ENCODE measurements at regions not wholly inside any gene's neighbourhood (a gene's known extent, or its start where the extent isn't known, plus 50 kb on each side); places are given as distances from the start of the nearest gene placed in this dataset.
"Not testable (repeated sequence)": the region's sequence is repeated elsewhere in the genome, so short reads cannot be mapped to it uniquely, and the experiment has no call there.

DNA sequence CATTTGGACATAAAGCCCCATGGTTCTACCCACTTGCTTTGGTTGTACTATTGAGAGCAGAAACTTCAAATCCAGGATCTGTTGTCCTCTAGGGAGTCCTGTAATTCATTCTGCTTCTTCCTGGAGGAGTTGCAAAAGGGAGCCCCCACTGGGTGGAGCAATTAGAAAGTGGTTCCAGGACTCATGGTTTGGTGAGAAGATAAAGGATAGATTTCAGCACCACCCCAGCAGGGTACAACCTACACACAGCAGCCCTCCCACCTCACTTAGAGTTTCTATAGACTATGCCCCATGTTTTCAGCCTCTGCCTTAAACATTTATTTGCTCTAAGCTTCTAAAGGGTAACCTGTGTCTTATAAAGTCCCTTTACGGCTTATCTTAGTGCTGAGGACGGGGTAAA lies 112.6 kb upstream of the ARRDC3 start:
- no peak for DNase-seq

DNA sequence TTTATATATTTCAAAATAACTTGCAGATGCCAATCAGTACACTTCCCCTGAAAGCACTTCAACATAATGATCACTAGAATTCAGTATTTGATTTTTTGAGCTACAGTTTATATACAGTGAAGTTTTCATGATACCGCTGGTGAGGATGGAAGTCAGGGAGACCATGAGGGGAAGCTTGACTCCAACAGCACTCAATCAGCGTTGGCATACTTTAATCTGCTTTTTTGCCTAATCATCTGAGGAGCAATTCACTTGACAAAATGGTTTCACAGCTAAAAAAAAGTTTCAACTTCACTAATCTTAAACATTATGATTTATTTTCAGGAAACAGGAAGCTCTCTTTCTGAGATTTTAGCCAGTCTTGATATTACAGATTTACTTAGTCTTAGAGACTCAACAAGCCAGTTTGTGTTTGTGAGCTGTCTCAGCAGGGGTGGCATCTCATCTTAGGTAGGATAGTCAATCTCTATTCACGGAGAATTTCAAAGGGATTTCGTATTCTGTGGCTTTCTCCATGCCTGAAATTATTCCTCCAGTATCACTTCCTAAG lies 111.4 kb upstream of the ARRDC3 start:
- DNase-seq: no peak

DNA sequence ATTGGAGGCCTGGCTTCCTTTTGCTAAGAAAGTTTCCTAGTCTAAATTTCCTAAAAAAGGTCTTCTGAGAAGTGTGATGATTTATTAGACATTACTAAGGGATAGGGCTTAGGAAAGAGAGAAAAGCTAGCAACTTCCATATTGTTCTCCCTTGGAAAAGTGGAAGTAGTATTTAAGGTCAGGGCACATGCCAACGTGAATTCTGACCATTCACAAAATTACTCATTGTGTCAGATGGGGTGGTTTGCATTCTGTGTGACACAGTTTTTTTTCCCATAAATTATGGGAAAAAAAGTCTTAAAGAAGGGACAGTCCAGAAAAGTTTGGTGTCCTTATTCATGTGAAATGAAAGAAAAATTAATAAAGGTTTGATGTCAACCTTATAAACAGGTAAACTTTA lies 110.0 kb upstream of the ARRDC3 start:
- no peak for DNase-seq

DNA sequence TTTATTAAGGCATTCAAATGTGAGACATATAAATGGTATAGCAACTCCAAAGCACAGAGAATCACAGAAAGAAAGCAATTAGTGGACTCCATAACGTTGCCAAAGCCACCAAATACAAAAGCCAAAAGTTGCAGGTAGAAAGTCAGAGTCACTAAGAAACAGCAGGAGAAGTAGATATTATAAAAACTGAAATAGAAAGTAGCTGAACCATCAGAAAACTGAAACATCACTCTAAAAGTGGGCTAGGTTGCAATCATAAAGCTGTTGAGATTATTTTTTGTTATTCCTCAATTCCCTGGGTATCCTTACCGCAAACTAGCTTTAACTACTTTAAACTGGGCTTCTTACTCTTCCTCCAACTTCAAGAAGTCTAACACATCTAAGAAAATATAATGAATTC lies 108.1 kb upstream of the ARRDC3 start:
- no peak for DNase-seq

DNA sequence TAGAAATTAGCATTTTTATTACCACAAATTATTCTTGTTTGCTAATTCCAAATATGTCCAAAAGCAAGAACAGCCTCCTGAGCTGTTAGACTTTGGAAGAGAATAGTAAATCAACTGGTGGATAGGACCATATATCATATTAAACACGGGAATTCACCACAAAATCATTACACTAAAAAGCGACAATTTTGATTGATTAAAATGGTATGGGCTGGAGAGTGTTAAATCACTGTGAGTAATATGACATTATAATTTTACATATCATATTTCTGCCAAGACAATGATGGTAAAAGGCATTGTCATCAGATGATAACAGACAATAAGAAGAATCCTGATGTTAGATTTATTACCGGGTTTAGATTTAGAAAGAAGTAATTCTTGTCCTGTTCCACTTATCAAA lies 107.2 kb upstream of the ARRDC3 start:
- no peak for DNase-seq

DNA sequence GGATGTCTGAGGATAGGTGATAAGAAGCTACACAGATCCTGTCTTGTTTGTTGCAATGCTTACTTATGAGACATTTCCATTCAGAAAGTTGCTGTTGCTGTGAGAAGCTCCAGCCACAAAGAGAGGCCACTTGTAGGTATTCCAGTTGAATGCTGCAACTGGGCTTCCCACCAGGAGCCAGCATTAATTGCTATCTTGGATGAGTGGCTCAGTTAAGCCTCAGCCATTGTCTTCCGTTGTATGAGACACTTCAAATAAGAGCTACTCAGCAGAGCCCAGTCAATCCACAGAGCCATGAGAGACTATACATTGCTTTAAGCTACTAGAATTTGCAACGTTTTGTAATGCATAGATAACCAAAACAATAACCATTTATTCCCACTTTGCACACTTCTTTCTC lies 104.3 kb upstream of the ARRDC3 start:
- no peak for DNase-seq

DNA sequence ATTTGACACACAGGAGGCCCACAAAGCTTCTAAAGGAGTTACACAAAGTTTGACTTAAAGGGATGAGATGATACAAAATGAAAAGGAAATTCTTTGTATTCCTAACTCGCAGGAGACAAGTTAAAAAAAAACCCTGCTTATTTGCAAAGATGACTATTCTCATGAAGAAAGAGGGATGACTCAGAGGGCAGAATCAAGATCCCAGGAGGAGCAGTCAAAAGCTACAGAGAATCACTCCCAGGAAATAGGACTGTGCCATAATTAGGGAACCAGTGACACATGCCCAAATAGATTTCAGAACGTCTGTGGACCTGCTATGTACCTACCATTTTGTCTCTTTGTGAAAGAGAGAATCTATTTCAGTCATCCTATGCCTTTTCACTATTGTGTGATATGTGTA lies 103.5 kb upstream of the ARRDC3 start:
- DNase-seq: no peak

DNA sequence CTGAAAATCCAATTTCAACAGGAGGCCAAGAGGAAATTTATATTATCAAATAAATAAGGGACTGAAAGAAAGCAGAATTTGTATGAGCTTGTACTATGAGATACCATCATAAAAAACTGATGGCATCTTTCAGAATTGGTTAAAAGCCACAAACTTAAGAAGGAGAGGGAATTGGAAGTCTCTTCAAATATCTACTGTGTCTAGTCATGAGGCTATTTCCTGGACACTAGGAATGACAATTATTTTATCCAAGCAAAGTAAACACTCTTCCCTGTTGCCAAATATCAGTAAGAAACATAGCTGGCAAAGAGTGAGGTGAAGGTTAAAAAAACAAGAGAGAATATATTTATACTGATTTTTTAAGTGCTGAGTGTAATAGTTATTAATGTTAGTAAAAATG lies 101.5 kb upstream of the ARRDC3 start:
- DNase-seq: no peak

DNA sequence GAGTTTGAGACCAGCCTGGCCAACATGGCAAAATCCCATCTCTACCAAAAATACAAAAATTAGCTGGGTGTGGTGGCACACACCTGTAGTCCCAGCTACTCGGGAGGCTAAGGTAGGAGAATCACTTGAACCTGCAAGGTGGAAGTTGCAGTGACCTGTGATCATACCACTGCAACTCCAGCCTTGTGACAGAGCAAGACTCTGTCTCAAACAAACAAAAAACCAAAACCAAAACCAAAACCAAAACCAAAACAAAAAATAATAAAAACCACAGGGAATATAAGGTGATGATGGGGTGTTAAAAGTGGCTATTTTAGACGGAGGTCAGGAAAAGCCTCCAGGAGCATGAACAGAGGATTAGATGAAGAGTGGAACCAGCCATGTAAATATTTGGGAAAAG lies 96.3 kb upstream of the ARRDC3 start:
- DNase-seq: not testable (repeated sequence)

DNA sequence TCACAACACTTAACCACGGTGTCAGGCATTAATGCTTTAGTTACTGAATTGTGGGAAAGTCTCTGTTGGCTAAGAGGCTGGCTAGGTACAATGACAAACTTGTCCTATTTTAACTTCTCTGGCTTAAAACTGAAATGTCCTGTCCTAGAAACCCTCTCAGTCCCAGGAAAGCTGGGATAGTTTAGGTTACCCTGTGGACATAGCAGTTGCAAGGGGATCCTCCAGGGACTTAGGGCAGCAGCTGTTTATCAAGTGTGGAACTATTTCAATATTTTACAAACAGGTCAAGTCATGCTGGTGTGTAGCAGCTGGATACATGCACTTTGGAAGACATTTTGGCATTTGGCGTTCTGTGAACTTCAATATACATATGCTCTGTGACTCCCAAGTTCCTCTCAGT lies 95.0 kb upstream of the ARRDC3 start:
- DNase-seq: no peak

DNA sequence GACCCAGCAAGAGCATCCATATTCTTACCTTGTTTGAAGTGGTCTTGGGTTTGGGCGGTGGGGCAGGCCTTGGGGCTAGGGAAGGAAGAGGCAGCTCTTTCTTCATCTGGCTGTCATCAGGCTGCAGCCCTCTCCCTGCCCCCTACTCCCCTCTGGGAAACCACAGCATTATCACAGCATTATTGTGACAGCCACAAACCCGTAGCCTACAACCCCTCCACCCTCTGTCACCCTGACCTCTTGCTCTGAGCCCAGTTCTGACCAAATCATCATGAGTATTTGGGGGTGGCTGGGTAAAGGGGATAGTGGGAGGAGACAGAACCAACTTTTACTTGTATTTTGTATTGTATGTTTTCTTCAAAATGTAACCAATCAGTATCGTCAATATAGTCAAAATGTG lies 94.3 kb upstream of the ARRDC3 start:
- no peak for DNase-seq

DNA sequence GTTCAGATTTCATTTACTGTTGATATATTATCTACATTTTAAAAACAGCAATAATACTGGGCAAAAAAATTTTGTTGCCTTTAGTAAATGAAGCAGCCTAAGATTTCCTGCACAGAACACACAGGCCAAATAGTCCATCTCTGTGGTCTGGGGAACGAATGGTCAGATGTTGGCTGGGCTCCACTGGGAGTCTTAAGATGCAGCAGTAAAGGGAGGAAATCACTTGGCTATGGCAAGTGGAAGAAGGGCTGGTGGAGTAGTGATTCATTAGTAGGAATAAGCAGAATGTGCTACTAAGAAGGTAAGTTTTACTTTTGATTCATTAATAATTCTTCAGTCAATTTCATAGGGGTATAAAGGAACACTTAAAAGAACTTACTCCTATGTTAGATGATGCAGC lies 91.1 kb upstream of the ARRDC3 start:
- DNase-seq: no peak

DNA sequence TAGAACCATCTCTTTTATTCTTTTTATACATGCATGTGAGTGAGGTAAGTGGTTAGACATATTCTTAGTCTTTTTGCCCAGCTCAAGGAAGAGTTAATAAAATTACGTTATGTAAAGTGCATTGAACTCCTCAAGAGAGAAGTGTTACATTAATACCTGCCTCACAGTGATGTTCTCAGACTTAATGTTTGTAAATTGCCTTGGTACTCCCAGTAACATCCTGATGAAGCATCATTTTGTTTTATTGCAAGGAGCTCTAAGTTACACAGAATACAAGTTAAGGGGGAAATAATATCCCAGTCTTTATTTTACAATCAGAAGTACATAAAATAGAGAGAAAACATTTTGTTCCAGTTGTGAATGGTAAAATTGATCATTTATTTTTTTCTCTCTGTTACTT lies 89.5 kb upstream of the ARRDC3 start:
- DNase-seq: no peak

DNA sequence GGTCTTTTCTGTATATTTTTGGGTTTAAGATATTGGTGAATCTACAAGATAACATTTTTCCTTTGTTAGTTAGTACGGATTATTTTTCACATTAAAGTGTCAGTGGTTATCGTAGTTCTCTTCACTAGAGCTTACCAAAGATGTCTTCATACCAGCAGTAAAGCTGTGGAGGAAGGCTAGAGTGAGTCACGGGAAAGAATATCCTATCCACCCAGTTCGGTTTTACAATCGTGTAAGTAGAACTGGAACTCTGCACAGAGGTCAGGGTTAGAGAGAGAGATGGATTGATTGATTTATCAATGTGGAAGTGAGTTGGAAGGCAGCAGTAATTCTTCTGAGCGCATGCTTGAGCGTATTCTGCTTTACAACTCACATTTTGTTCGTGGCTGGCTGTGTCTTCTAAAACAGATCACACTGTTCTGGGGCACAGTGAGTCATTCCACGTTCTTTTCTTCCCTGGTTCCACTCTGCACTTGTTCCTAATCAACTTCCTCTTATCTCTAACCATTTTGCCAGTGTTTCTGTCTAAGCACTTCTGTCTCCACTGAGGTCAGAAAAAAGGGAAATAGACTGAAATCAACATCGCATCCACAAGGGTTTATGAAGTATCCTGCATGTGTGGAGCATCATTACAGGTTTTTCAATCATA lies 86.5 kb upstream of the ARRDC3 start:
- DNase-seq: no peak

DNA sequence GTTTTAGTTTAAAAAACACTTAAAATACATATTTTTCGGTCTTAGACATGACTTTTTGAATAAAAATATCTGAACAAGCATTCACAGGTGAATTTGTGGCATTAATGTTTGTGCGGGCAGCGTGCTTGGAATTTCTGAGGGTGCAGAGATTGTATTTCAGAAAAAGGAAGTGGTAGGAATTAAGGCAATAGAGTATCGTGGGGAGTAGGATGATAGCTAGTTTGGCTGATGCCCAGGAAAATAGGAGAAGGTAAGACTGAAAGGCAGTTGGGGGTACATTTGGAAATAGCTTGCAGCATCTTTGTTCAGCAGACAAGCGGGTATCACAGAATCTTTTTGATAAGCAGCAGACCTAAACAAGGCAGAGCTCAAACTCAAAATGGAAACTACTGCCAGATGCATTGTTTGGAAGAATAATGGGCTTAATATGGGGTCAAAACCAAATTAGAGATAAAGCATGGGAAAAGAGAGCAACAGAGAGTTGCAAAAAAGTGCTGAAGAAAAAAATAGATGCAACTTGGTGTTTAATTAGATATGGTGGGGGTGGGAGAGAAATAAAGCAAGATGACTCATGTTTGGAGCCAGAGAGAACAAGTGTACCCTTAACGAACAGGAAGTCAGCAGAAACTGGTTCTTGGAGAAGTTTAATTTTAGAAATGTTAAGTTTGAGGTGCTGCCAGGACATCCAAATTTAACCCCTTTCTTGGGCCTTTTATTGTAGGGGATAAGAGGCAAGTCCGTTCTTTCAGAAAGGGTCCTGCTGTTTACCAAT lies 85.7 kb upstream of the ARRDC3 start:
- DNase-seq: no peak

DNA sequence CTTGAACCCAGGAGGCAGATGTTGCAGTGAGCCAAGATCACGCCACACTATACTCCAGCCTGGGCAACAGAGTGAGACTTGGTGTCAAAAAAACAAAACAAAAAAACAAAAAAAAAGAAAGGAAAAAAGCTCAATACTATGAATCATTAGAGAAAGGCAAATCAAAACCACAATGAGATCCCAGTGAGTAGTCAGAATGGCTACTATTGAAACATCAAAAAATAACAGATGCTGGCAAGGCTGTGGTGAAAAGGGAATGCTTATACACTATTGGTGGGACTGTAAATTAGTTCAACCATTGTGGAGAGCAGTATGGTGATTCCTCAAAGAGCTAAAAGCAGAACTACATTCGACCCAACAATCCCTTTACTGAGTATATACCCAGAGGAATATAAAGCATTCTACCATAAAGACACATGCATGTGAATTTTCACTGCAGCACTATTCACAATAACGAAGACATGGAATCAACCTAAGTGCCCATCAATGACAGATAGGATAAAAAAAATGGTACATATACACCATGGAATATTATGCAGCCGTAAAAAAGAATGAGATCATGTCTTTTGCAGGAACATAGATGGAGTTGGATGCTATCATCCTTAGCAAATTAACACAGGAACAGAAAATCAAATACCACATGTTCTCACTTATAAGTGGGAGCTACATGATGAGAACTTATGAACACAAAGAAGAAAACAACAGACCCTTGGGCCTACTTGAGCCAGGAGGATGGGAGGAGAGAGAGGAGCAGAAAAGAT lies 81.9 kb upstream of the ARRDC3 start:
- no peak for DNase-seq

DNA sequence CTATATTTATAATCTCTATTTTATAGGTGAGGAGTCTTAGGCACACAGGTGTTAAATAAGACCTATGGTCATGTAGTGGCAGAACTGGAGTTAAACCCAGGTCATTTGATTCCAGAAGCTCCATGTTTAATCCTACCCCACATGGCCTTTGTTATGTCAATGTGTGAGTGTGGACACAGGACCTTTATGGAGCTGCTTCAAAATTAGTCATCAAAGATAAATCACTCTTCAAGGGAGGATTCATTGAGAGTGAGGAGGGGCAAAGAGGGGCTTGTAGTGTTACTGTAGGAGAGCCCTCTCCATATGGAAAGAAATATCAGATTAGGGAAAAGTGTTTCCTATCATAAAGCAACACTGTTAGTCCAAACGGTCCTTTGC lies 74.6 kb upstream of the ARRDC3 start:
- no peak for DNase-seq

DNA sequence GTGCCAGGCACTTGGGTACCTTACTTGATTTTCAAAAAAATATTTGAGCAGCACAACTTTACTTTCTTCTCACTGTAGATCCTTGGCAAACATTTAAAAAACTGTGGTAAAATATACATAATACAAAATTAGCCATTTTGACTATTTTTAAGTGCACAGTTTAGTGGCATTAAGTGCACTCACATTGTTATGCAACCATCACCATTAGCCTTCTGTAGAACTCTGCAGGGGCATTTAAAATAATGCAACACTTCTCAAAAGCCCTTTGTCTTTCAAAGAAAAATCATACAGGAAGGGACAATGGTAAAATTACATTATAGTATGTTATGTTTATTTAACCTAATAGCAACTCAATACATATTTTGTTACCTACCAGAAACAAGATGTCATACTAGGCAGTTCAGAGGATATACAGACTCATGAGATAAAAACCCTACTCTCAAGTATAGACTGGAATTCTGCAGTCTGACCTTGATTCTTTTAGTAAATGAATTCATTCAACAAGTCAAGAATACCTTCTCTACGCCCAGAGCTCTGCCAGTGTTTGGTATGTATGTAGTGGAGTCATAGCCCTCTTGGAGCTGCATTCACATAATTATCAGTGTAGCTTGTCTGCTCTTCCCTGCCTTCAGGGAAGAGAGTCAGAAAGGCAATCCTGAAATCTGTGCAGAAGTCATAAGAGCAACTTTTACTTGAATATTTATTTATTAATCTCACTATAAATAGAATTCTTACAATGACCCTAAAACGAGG lies 74.0 kb upstream of the ARRDC3 start:
- DNase-seq: no peak

DNA sequence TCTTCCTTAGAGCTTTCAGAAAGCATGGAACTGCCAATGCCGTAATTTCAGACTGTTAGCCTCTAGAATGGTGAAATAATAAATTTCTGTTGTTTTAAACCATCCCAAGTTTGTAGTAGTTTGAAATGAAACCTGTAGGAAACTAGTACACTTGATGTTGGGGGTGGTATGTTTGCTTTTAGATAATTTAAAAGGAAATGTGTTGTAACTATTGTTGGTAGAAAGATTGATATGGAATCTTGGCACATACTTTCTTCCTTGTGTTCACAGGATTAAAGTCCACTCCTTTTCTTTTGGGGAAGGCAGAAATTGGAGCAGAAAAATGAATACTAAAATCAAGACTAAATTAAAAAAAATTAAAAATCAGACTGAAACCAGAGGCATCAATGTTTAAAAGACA lies 66.0 kb upstream of the ARRDC3 start:
- no peak for DNase-seq

DNA sequence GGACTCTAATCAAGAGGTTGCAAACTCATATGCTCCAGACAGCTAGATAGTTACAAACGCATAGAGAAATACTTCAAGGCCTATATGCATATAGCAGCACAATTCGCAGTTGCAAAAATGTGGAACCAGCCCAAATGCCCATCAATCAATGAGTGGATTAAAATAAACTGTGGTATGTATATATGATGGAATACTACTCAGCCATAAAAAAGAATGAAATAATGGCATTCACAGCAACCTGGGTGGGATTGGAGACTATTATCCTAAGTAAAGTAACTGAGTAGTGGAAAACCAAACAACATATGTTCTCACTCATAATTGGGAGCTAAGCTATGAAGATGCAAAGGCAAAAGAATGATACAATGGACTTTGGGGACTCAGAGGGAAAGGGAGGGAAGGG lies 65.0 kb upstream of the ARRDC3 start:
- not testable (repeated sequence) for DNase-seq

DNA sequence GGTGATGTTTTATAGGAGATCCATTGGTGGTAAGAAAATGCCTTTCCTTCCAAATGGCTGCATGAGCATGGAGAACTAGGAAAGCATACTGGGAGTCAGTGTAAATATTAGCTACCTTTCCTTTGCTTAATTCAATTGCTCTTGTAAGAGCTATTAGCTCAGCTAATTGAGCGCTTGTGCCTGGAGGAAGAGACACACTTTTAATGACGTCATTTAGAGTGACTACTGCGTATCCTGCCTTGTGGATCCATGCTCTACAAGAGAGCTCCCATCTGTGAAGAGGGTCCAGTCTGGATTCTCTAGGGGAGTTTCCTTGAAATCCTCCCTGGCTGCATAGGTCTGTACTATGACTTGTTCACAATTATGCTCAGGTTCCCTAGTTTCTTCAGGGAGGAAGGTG lies 63.8 kb upstream of the ARRDC3 start:
- not testable (repeated sequence) for DNase-seq

DNA sequence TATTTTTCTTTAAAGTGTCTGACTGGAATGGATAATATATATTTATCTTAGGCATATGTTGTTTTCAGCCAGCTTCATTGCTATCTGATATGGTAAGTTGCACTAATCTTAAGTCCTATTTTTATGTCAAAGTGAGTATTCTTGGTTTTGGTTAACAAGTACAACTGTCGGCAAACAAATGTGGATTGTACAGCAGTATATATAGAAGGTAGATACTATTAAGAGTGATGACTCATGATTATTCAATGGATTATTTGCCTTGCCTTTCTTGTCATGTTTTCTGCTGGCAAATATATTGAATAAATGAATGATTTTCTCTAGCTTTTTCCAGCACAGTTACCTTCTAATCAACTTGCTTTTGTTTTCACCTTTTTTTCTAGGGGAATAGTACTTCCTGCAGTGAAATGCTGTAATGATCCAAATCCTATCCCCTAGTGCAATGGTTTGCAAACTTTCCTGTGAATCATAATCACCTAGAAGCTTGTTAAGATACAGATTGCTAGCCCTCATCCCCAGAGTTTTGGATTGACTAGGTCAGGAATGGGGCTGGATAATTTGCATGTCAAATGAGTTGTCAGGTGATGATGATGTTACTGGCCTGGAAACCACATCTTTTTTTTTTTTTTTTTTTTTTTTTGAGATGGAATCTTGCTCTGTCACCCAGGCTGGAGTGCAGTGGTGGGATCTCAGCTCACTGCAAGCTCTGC lies 60.8 kb upstream of the ARRDC3 start:
- DNase-seq: no peak

DNA sequence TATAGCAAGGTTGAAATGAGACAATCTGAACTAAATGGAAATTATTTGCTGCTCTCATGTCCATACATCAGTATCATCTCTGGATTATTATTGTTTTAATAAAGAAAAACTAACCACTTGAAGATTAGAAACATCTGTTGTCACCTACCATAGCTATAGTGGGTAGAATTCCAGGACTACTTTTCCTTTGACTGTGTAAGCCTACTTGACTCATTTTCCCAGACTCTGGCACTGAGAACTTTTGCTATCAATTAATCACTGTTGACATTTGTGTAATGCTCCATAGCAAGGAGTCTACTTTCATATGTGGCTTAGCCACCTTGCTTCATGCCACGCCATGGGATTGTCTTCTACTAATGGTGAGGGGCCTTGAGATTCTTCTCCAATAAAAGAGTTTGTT lies 59.9 kb upstream of the ARRDC3 start:
- no peak for DNase-seq

All from activated CD8-positive, alpha-beta memory T cell treated with anti-CD3 and anti-CD28 coated beads, Interleukin-2, amount 50 U/mL, for 4 hours (primary cell).